Gastrocnemius medialis (tissue), 4 donors: ENCODE measurements at regions not wholly inside any gene's neighbourhood (a gene's known extent, or its start where the extent isn't known, plus 50 kb on each side); places are given as distances from the start of the nearest gene placed in this dataset.

Experiments
- ATAC-seq, 2 donors: fragments of 150-250 bp; one replicate each; pipeline ENCODE4 v1.9.1; 2016
- DNase-seq, 2 donors: peaks; one replicate each; pipeline ENCODE4 v3.0.0-alpha.2; 2019
- H3K27ac ChIP-seq, 4 donors: fragments of 200-600 bp; sonication (generic); 1 replicate in 1 of 4; 2 replicates in 3 of 4; pipeline ENCODE4 v1.5.1; 2016 to 2018; ENCODE audit warnings: mild to moderate bottlenecking in 2 of 4, moderate library complexity in 1 of 4
- H3K27me3 ChIP-seq, 3 donors: fragments of 200-600 bp; sonication (generic) in 2 of 3; 1 replicate in 1 of 3; 2 replicates in 2 of 3; pipeline versions ENCODE4 v1.5.1 to v1.6.0; 2016 to 2019; ENCODE audit warnings: mild to moderate bottlenecking in 1 of 3, moderate library complexity in 1 of 3
- H3K36me3 ChIP-seq, 2 donors: fragments of 200-600 bp; sonication (generic) in 1 of 2; one replicate each; pipeline ENCODE4 v1.5.1; 2017 to 2018
- H3K4me1 ChIP-seq, 2 donors: fragments of 200-600 bp; sonication (generic) in 1 of 2; one replicate each; pipeline ENCODE4 v1.5.1; 2016 to 2017; ENCODE audit warnings: mild to moderate bottlenecking in 2 of 2
- H3K4me3 ChIP-seq, 4 donors: fragments of 200-600 bp; sonication (generic) in 3 of 4; 1 replicate in 1 of 4; 2 replicates in 3 of 4; pipeline ENCODE4 v1.5.1; 2016 to 2019; ENCODE audit warnings: mild to moderate bottlenecking in 2 of 4
- H3K9me3 ChIP-seq, 3 donors: fragments of 200-600 bp; sonication (generic) in 2 of 3; 1 replicate in 1 of 3; 2 replicates in 2 of 3; pipeline ENCODE4 v1.5.1; 2016 to 2019
- CTCF ChIP-seq, 5 experiments: fragments of 450-650 bp in 3 of 5; fragments of 200-600 bp in 2 of 5; sonication (generic) in 2 of 5; IDR thresholded peaks in 4 of 5; conservative IDR thresholded peaks in 1 of 5; 1 replicate in 4 of 5; 2 replicates in 1 of 5; pipeline ENCODE4 v1.5.1; 2016 to 2019; ENCODE audit warnings: antibody characterized with exemption in 5 of 5, mild to moderate bottlenecking in 3 of 5, moderate library complexity in 3 of 5
- POLR2A ChIP-seq, 2 donors: fragments of 450-650 bp; IDR thresholded peaks; one replicate each; pipeline ENCODE4 v1.6.1; 2017; ENCODE audit warnings: antibody characterized with exemption in 2 of 2, mild to moderate bottlenecking in 2 of 2, moderate library complexity in 2 of 2
- in situ Hi-C, 4 donors: fragments of 200-750 bp; cut with MboI; loops; one replicate each; pipeline versions ENCODE4 v1.15.0 to v1.8.0; 2017; ENCODE audit warnings: low sequenced_read_pairs in 4 of 4
- intact Hi-C: fragments of 100-400 bp; cut with DNase I; formaldehyde crosslinking; loops from one replicate; pipeline ENCODE4 v1.15.1; 2023; ENCODE audit warnings: low total_unique reads

DNA sequence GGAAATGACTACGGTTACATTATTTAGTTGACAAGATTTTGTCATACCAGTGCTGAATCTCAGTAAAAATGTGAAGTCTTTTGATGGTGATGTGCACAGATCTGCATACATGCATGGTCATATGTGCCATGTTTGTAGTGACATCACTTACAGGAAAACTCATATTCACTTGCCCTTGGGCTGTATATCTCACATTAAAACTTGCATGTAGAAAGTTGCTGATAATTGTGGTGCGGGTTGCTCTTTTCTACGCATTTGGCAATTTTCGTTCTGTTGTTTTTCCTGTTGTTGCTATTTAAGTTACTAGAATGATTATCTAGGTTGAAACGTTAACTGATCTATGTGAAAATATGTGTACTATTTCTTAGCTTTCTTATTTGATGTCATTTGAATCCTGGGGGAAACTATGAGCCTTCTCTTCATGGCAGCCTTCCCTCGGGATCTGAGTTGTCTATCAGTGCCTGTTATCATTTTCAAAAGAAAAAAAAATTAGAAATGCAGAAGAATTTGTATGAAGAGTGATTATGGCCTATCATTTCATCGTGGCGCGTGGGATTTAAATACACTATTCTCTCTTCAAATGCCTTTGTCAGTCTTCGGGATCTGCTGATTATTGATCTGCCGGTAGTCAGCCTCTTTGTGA is 296.6 kb downstream of the TMX3 start:
- Histone ChIP-seq H3K27ac (no peak overlapping the region), H3K4me3 (no peak overlapping the region), H3K4me1 (no peaks in the 10 kb centered on the region), H3K9me3 (no peaks in the 10 kb centered on the region), H3K27me3 (no peaks in the 10 kb centered on the region), H3K36me3 (no peaks in the 10 kb centered on the region)
- no peak for ATAC-seq
- DNase-seq, result no peak
- in situ Hi-C loops (no loop called here), intact Hi-C loops (no loop called here)
- no peak for TF ChIP-seq POLR2A (IDR thresholded peaks at IDR 0.05)
- TF ChIP-seq CTCF (IDR thresholded peaks at IDR 0.05 in 4 of 5, conservative IDR thresholded peaks at IDR 0.05 in 1 of 5), result no peak

GRCh38 chr18:68417826-68418225 is 297.1 kb downstream of the TMX3 start:
- no peaks in the 10 kb centered on the region for H3K27me3 ChIP-seq
- no peaks in the 10 kb centered on the region for H3K36me3 ChIP-seq
- DNase-seq (no peak), ATAC-seq (no peak)
- no peaks in the 10 kb centered on the region for H3K4me1 ChIP-seq
- in situ Hi-C loops, result no loop called here
- no peaks in the 10 kb centered on the region for H3K9me3 ChIP-seq
- intact Hi-C loops, result no loop called here
- no peak overlapping the region for H3K4me3 ChIP-seq
- H3K27ac ChIP-seq, result no peak overlapping the region
- TF ChIP-seq CTCF (IDR thresholded peaks at IDR 0.05 in 4 of 5, conservative IDR thresholded peaks at IDR 0.05 in 1 of 5) (no peak), POLR2A (IDR thresholded peaks at IDR 0.05) (no peak)

- Histone ChIP-seq H3K4me3 (no peak overlapping the region), H3K27me3 (no peaks in the 10 kb centered on the region), H3K36me3 (no peaks in the 10 kb centered on the region), H3K9me3 (no peaks in the 10 kb centered on the region), H3K4me1 (no peaks in the 10 kb centered on the region), H3K27ac (no peak overlapping the region)
- no peak for DNase-seq
- no peak for ATAC-seq
- intact Hi-C loops (no loop called here), in situ Hi-C loops (no loop called here)
- no peak for TF ChIP-seq CTCF (IDR thresholded peaks at IDR 0.05 in 4 of 5, conservative IDR thresholded peaks at IDR 0.05 in 1 of 5)
- no peak for TF ChIP-seq POLR2A (IDR thresholded peaks at IDR 0.05)
Observed at GRCh38 chr18:68417166-68417799, 297.6 kb downstream of the TMX3 start.

- in situ Hi-C loops (no loop called here), intact Hi-C loops (no loop called here)
- no peak for DNase-seq
- no peaks in the 10 kb centered on the region for H3K9me3 ChIP-seq
- no peak for ATAC-seq
- H3K27me3 ChIP-seq, result no peaks in the 10 kb centered on the region
- TF ChIP-seq CTCF (IDR thresholded peaks at IDR 0.05 in 4 of 5, conservative IDR thresholded peaks at IDR 0.05 in 1 of 5) (no peak), POLR2A (IDR thresholded peaks at IDR 0.05) (no peak)
- no peaks in the 10 kb centered on the region for H3K4me1 ChIP-seq
- H3K36me3 ChIP-seq, result no peaks in the 10 kb centered on the region
- no peak overlapping the region for H3K4me3 ChIP-seq
- H3K27ac ChIP-seq, result no peak overlapping the region
Observed at GRCh38 chr18:68414407-68414806, 300.5 kb downstream of the TMX3 start.
